ES-I3 (cell line): ENCODE measurements at regions not wholly inside any gene's neighbourhood (a gene's known extent, or its start where the extent isn't known, plus 50 kb on each side); places are given as distances from the start of the nearest gene placed in this dataset.
"Not testable (repeated sequence)": the region's sequence is repeated elsewhere in the genome, so short reads cannot be mapped to it uniquely, and the experiment has no call there.

ENCODE experiments used
- H3K36me3 ChIP-seq: 2 replicates; pipeline ENCODE4 v1.6.1; 2013; ENCODE audit warnings: mild to moderate bottlenecking, low read length, control low read depth, moderate library complexity; ENCODE audit not compliant: insufficient read depth
- H3K4me1 ChIP-seq: 2 replicates; pipeline ENCODE4 v1.6.1; 2013; ENCODE audit warnings: mild to moderate bottlenecking, control low read depth, low read length; ENCODE audit not compliant: insufficient read depth
- H3K9ac ChIP-seq: 2 replicates; pipeline ENCODE4 v1.6.1; 2013; ENCODE audit warnings: low read depth, mild to moderate bottlenecking, low read length, moderate library complexity
- H3K9me3 ChIP-seq: 2 replicates; pipeline ENCODE4 v1.6.1; 2013; ENCODE audit warnings: mild to moderate bottlenecking, low read length, moderate library complexity; ENCODE audit not compliant: control insufficient read depth, insufficient read depth

DNA sequence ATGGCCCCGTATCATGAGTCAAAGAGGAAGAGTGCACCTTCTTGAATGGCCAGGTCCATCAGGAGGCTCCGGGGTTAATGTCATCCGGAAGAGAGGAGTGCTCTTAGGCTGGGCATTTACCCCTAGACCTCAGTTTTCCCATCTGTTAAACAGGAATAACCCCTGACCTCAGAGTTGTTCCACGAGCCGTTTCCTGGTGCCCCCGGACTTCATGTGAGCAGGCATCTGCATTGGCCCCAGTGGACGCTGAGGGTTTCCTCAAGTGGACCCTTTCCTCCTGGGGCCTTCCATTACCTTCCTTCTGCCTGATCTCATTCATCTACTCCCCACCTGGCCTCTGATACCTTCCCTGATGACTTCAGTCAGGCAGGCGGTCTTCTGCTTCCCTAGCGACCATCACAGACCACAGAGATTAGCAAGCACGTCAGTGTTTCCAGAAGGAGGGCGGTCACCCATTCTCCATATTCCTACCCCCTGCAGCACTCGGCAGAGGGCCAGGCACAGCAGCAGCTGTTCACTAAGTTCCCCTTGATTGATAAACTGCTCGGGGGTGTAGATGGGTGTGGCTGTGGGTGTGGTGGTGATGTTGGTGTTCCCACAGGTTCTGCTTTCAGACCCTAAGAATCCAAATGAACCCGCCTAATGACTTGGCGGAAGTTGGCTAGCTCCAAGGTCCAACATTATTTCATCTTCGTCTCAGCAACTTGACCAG lies 346.6 kb upstream of the TNRC6C start:
- Histone ChIP-seq H3K36me3 (no peaks in the 10 kb centered on the region), H3K9ac (no peak overlapping the region), H3K9me3 (no peaks in the 10 kb centered on the region), H3K4me1 (no peaks in the 10 kb centered on the region)

DNA sequence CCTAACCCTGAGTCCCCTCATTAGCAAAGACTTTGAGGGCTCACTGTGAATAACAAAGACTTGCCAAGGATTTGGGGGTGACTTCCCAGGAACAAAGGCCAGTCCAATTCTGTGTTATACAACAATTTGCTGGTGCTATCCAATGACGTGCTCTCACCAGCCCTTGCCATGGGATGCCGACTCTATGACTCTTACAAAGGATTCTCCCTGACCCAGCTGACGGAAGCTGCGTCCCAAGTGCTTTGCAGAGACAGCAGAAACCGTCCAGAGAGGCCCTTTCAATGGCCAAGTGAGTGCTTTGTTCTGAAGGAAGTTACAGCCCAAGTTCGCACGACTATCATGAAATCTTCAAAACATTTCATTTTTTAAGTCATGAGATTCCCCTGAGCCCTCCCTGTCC lies 345.3 kb upstream of the TNRC6C start:
- H3K36me3 ChIP-seq, result no peaks in the 10 kb centered on the region
- peaks cover 4% of the 10 kb centered on the region; the same call in 1 of the 2 replicates for H3K4me1 ChIP-seq
- H3K9ac ChIP-seq, result no peak overlapping the region
- H3K9me3 ChIP-seq, result no peaks in the 10 kb centered on the region

DNA sequence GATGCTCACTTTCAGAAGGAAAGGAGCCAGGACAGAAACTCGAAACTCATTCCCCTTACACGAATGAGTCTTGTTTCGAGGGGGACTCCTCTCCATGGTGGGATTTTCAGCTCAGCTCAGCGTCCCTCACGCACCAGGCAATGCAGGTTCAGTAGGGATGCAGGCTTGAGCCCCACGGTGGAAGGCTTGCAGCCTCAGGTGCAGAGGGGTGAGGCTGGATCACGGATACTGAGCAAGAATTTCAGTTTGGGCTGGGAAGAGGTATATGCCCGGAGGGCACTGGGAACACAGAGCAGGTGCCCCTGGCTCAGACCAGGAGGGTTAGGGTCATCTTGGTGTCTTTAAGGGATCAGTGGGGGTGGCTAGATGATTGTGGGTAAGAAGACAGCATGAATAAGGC lies 344.9 kb upstream of the TNRC6C start:
- H3K4me1 ChIP-seq, result peaks cover 4% of the 10 kb centered on the region; the same call in 1 of the 2 replicates
- no peaks in the 10 kb centered on the region for H3K36me3 ChIP-seq
- H3K9ac ChIP-seq, result no peak overlapping the region
- H3K9me3 ChIP-seq, result no peaks in the 10 kb centered on the region

DNA sequence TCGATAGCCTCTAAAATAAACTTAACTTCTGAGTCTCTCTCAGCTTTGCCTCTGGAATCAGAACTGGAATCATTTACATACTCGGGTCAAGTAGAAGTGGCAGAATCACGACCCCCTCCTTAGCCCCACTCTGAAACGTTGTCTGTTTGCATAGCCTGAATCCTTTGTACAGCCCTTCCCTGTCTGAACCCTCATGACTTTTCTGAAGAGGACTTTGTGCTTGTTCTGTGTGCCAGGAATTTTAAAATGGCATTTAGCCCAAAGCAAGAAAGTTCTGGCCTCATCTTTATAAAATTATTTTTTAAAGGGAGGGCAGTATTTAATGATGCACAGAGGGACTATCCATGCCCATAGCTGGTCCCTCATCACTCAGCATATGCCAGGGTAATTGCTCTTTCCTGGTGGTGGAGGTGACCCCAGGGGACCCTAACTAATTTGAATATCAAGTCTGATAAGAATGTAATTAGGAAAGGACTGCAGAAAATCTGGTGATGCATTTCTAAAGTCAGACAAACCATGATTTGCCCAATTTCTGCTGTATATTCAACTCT lies 342.7 kb upstream of the TNRC6C start:
- peaks cover 4% of the 10 kb centered on the region; the same call in 1 of the 2 replicates for H3K4me1 ChIP-seq
- H3K9me3 ChIP-seq, result peaks cover 6% of the 10 kb centered on the region; the same call in 1 of the 2 replicates
- H3K36me3 ChIP-seq, result no peaks in the 10 kb centered on the region
- no peak overlapping the region for H3K9ac ChIP-seq

DNA sequence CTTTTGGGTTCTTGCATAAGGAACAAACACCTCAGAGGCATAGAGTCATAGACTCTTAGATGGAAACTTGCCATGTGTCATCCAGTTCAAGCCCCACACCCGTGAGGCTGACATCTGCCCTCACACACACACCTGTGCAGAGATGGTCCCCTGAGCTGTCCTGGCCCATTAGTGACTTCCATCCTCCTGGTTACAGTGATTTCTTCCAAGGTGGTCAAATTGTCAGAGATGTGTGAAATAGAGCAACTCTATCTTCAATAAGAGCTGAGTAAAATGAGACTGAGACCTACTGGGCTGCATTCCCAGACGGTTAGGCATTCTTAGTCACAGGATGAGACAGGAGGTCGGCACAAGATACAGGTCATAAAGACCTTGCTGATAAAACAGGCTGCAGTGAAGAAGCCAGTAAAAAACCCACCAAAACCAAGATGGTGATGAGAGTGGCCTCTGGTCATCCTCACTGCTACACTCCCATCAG lies 342.2 kb upstream of the TNRC6C start:
- Histone ChIP-seq H3K4me1 (peaks cover 4% of the 10 kb centered on the region; the same call in 1 of the 2 replicates), H3K9ac (no peak overlapping the region), H3K36me3 (no peaks in the 10 kb centered on the region), H3K9me3 (peaks cover 6% of the 10 kb centered on the region; the same call in 1 of the 2 replicates)

DNA sequence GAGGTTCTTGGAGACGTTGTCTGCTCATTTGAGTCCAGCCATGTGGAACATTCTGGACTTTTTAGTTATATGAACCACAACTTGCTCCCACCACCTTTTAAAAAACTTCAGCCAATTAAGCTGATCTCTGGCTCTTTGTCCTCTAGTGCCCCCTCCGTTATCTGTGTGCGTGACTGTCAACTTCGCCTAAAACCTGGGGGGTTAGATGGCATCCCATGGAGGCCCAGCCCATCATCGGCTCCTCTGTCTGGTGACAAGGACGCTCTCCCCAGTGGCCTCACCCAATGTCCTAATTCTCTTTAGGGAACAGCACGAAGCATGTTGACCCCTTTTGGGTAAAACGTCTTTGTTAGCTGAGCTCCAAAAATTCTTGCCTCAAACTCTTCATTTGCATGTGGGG lies 341.0 kb upstream of the TNRC6C start:
- H3K36me3 ChIP-seq, result no peaks in the 10 kb centered on the region
- H3K4me1 ChIP-seq, result peaks cover 4% of the 10 kb centered on the region; the same call in 1 of the 2 replicates
- peaks cover 6% of the 10 kb centered on the region; the same call in 1 of the 2 replicates for H3K9me3 ChIP-seq
- H3K9ac ChIP-seq, result no peak overlapping the region

DNA sequence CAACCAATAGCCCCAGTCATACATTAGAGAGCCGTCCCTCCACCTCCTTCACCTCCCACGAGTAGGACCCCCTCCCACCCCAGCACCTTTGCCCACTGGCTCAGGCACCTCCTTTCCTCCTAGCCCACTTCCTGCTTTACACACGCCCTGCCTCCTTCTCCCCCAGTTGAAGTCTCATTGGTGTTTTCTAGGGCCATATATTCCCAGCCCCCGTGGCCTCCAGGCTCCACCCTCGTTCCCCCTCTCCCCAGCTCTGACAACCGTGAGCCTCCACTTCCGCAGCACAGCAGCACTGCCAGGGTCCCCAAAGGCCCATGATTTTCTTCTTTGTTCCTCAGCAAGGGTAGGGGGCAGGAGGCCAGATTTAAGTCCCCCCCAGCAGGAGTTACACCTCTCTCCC lies 340.3 kb upstream of the TNRC6C start:
- Histone ChIP-seq H3K36me3 (no peaks in the 10 kb centered on the region), H3K4me1 (peaks cover 4% of the 10 kb centered on the region; the same call in 1 of the 2 replicates), H3K9ac (no peak overlapping the region), H3K9me3 (peaks cover 6% of the 10 kb centered on the region; the same call in 1 of the 2 replicates)

DNA sequence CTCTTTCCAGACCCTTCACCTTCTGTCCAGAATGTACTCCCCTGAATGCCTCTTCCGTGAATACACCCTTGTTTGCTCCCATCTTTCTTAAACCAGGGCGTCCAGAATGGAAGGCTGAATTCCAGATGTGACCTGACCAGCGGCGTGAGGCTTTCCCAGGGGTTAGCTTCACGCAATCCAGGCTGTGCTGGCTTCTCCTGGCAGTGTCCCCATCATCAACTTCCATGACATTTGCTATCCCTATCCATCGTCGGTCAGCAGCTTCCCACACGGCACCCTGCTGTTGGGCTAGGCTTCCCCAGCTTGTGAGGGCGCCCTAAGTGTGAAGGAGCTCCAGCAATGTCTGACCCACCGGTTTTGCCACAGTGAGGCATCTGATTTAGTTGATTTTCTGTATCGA lies 339.8 kb upstream of the TNRC6C start:
- H3K4me1 ChIP-seq, result peaks cover 4% of the 10 kb centered on the region; the same call in 1 of the 2 replicates
- no peak overlapping the region for H3K9ac ChIP-seq
- peaks cover 6% of the 10 kb centered on the region; the same call in 1 of the 2 replicates for H3K9me3 ChIP-seq

DNA sequence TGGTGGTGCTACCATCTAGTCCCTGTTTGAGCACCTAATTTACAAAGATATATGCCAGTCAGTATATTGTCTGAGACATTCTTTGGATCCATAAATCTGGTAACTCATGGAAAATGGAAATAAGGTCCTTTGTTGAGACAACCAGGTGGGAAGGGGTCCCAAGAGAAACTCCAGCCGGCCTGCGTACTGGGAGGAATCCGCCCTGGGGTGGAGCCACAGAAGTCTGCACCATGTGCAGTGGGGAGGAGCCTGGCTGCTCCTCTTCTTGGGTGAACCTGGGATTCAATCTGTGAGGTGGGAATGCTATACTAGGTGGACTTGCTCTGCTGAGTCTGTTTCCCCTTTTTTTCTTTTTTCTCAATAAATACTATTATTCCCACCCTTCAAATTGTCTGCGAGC lies 339.2 kb upstream of the TNRC6C start:
- H3K9me3 ChIP-seq, result peaks cover 6% of the 10 kb centered on the region; the same call in 1 of the 2 replicates
- no peak overlapping the region for H3K9ac ChIP-seq
- peaks cover 4% of the 10 kb centered on the region; the same call in 1 of the 2 replicates for H3K4me1 ChIP-seq
- no peaks in the 10 kb centered on the region for H3K36me3 ChIP-seq

More for the DNA sequence above, 339.8 kb upstream of the TNRC6C start:
- no peaks in the 10 kb centered on the region for H3K36me3 ChIP-seq

DNA sequence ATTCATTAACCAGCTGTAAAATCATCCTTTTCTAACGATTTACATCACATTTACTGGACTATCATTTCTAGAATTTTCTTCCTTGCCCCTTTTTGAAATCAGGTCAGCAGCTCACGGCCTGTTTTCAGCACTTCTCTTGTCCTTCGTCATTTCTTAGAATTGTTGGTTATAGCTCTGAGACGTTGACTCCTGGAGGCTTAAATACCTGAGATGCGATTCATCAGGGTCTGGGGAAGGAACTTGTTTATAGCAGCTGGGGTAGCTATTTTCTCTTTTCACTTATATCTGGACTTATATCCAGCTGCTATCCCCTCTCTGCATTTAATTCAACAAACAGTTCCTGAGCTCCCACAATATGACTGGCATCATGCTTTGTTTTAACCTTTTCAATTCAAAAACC lies 338.7 kb upstream of the TNRC6C start:
- Histone ChIP-seq H3K4me1 (peaks cover 4% of the 10 kb centered on the region; the same call in 1 of the 2 replicates), H3K9ac (no peak overlapping the region), H3K9me3 (peaks cover 6% of the 10 kb centered on the region; the same call in 1 of the 2 replicates), H3K36me3 (no peaks in the 10 kb centered on the region)

DNA sequence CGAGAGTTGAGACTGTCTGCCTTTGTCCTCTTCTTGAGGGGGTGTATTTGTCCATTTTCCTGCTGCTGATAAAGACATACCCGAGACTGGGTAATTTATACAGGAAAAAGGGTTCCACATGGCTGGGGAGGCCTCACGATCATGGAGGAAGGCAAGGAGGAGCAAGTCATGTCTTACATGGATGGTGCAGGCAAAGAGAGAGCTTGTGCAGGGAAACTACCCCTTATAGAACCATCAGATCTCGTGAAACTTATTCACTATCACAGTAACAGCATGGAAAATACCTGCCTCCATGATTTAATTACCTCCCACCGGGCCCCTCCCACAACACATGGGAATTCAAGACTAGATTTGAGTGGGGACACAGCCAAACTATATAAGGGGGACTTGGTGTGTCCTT lies 338.2 kb upstream of the TNRC6C start:
- Histone ChIP-seq H3K4me1 (peaks cover 4% of the 10 kb centered on the region; the same call in 1 of the 2 replicates), H3K36me3 (no peaks in the 10 kb centered on the region), H3K9me3 (peaks cover 6% of the 10 kb centered on the region; the same call in 1 of the 2 replicates), H3K9ac (no peak overlapping the region)

DNA sequence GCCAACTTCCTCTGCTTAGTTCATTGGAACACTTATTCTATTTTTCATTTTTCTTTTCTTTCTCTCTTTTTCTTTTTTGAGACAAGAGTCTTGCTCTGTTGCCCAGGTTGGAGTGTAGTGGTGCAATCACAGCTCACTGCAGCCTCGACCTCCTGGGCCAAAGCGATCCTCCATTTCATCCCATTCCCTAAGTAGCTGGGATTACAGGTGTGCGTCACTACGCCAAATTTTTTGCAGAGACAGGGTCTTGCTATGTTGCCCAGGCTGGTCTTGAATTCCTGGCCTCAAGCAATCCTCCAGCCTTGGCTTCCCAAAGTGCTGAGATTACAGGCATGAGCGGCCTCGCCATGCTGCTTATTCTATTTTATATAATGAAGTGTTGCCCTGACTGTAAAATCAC lies 336.4 kb upstream of the TNRC6C start:
- not testable (repeated sequence) for H3K9ac ChIP-seq, H3K4me1 ChIP-seq, H3K9me3 ChIP-seq, H3K36me3 ChIP-seq

DNA sequence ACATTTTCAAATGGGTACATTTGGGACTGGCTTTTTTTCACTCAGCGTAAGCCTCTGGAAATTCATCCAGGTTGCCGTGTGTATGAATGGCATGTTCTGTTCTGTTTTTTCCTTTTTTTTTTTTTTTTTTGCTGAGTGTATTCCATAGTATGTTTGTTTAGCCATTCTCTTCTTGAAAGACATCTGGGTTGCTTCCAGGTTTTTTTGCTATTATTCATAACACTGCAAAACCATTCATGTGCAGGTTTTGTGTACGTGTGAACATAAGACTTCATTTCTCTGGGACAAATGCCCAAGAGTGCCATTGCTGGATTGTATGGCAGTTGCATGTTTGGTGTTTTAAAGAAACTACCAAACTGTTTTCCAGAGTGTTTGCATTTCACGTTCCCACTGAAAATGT lies 335.9 kb upstream of the TNRC6C start:
- H3K36me3 ChIP-seq, result no peaks in the 10 kb centered on the region
- H3K4me1 ChIP-seq, result no peaks in the 10 kb centered on the region; the same call in 1 of the 2 replicates
- H3K9me3 ChIP-seq, result peaks cover 11% of the 10 kb centered on the region; the same call in 1 of the 2 replicates
- H3K9ac ChIP-seq, result no peak overlapping the region

DNA sequence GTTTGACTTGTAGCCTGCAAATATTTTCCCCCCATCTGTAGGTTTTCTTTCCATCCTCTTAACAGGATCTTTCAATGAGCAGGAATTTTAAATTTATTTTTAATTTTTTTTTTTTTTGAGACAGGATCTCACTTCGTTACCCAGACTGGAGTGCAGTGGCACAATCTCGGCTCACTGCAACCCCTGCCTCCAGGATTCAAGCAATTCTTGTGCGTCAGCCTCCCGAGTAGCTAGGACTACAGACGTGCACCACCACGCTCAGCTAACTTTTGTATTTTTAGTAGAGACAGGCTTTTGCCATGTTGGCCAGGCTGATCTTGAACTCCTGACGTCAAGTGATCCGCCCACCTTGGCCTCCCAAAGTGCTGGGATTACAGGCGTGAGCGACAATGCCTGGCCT lies 335.2 kb upstream of the TNRC6C start:
- H3K36me3 ChIP-seq, H3K9ac ChIP-seq, H3K4me1 ChIP-seq: not testable (repeated sequence)
- peaks cover 11% of the 10 kb centered on the region; the same call in 1 of the 2 replicates for H3K9me3 ChIP-seq

DNA sequence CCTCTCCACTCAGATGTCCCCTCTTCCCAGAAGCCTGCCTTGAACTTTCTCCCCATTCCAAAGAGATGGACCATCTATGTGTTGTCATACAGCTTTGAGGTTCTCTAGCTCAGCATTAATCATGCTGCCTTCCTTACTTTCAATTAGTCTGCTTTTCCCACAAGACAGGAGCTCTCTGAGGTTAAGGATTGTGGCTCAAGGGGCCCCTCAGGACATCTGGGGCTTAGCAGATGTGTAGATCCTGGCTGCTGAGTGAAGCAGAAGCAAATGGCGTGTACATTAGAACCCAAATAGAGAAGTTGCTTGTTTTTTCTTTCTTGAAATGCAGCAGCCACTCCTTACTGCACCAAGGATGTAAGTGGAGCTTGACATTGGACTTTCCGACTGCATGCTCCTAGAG lies 330.5 kb upstream of the TNRC6C start:
- no peak overlapping the region for H3K9ac ChIP-seq
- no peaks in the 10 kb centered on the region for H3K4me1 ChIP-seq

More for the DNA sequence above, 330.5 kb upstream of the TNRC6C start:
- H3K36me3 ChIP-seq, result no peaks in the 10 kb centered on the region
- H3K9me3 ChIP-seq, result peaks cover 5% of the 10 kb centered on the region; the same call in 1 of the 2 replicates
